Liver (tissue), 8 donors: ENCODE measurements at regions not wholly inside any gene's neighbourhood (a gene's known extent, or its start where the extent isn't known, plus 50 kb on each side); places are given as distances from the start of the nearest gene placed in this dataset.

Source experiments
- DNase-seq: peaks from one replicate; pipeline ENCODE4 v3.0.0-alpha.2; 2017; ENCODE audit warnings: low spot score
- H3K27ac ChIP-seq, 2 donors: one replicate each; pipeline ENCODE4 v1.7.0; 2013; ENCODE audit warnings: inconsistent platforms in 2 of 2, low read length in 2 of 2, control low read depth in 1 of 2, low read depth in 1 of 2, mild to moderate bottlenecking in 1 of 2
- H3K27me3 ChIP-seq, 4 donors: one replicate each; pipeline versions ENCODE4 v1.6.1 to v1.7.0; 2013; ENCODE audit warnings: low read length in 3 of 4, inconsistent platforms in 1 of 4, mild to moderate bottlenecking in 1 of 4, moderate library complexity in 1 of 4; ENCODE audit not compliant: control insufficient read depth in 4 of 4, insufficient read depth in 4 of 4
- H3K36me3 ChIP-seq, 4 donors: one replicate each; pipeline versions ENCODE4 v1.6.1 to v1.7.0; 2013; ENCODE audit warnings: low read length in 3 of 4, mild to moderate bottlenecking in 3 of 4, low read depth in 1 of 4, moderate library complexity in 1 of 4; ENCODE audit not compliant: control insufficient read depth in 4 of 4, insufficient read depth in 3 of 4
- H3K4me1 ChIP-seq, 4 donors: one replicate each; pipeline versions ENCODE4 v1.6.1 to v1.7.0; 2013; ENCODE audit warnings: low read length in 3 of 4, mild to moderate bottlenecking in 3 of 4, moderate library complexity in 1 of 4; ENCODE audit not compliant: control insufficient read depth in 4 of 4, insufficient read depth in 4 of 4
- H3K4me3 ChIP-seq, 3 donors: one replicate each; pipeline versions ENCODE4 v1.6.1 to v1.7.0; 2013; ENCODE audit warnings: low read length in 3 of 3, control low read depth in 1 of 3, low read depth in 1 of 3, mild to moderate bottlenecking in 1 of 3
- H3K9ac ChIP-seq, 2 donors: one replicate each; pipeline ENCODE4 v1.7.0; 2013; ENCODE audit warnings: low read length in 2 of 2, mild to moderate bottlenecking in 2 of 2, moderate library complexity in 2 of 2, control low read depth in 1 of 2, low read depth in 1 of 2
- H3K9me3 ChIP-seq, 4 donors: one replicate each; pipeline versions ENCODE4 v1.6.1 to v1.7.0; 2013; ENCODE audit warnings: low read length in 3 of 4; ENCODE audit not compliant: control insufficient read depth in 4 of 4
- EGR1 ChIP-seq, 2 donors: IDR thresholded peaks; 2 replicates each; pipeline ENCODE4 v1.6.1; 2016 to 2018; ENCODE audit warnings: antibody characterized with exemption in 2 of 2, low read depth in 2 of 2
- FOXA1 ChIP-seq: IDR thresholded peaks from 2 replicates; pipeline ENCODE4 v1.6.1; 2016; ENCODE audit warnings: antibody characterized with exemption
- FOXA2 ChIP-seq: IDR thresholded peaks from 2 replicates; pipeline ENCODE4 v1.6.1; 2016; ENCODE audit warnings: antibody characterized with exemption
- GABPA ChIP-seq, 2 donors: IDR thresholded peaks in 1 of 2; conservative IDR thresholded peaks in 1 of 2; 2 replicates each; pipeline ENCODE4 v1.6.1; 2016; ENCODE audit warnings: antibody characterized with exemption in 2 of 2, mild to moderate bottlenecking in 1 of 2, moderate library complexity in 1 of 2
- HNF4A ChIP-seq, 2 donors: conservative IDR thresholded peaks; 2 replicates each; pipeline ENCODE4 v1.6.1; 2016; ENCODE audit warnings: antibody characterized with exemption in 2 of 2, mild to moderate bottlenecking in 2 of 2
- HNF4G ChIP-seq: IDR thresholded peaks from 2 replicates; pipeline ENCODE4 v1.6.1; 2016; ENCODE audit warnings: antibody characterized with exemption
- JUND ChIP-seq, 2 donors: IDR thresholded peaks; 2 replicates each; pipeline ENCODE4 v1.6.1; 2016; ENCODE audit warnings: antibody characterized with exemption in 2 of 2
- NR2F2 ChIP-seq: IDR thresholded peaks from 2 replicates; pipeline ENCODE4 v1.6.1; 2016; ENCODE audit warnings: antibody characterized with exemption
- RAD21 ChIP-seq, 2 donors: IDR thresholded peaks; 2 replicates each; pipeline ENCODE4 v1.6.1; 2016; ENCODE audit warnings: antibody characterized with exemption in 2 of 2, mild to moderate bottlenecking in 2 of 2
- RXRA ChIP-seq, 2 donors: IDR thresholded peaks; 2 replicates each; pipeline ENCODE4 v1.6.1; 2017 to 2018; ENCODE audit warnings: antibody characterized with exemption in 2 of 2, mild to moderate bottlenecking in 1 of 2
- SP1 ChIP-seq: IDR thresholded peaks from 2 replicates; pipeline ENCODE4 v1.6.1; 2018; ENCODE audit warnings: antibody characterized with exemption, mild to moderate bottlenecking
- TAF1 ChIP-seq: conservative IDR thresholded peaks from 2 replicates; pipeline ENCODE4 v1.6.1; 2016; ENCODE audit warnings: antibody characterized with exemption, mild to moderate bottlenecking
- YY1 ChIP-seq: IDR thresholded peaks from 2 replicates; pipeline ENCODE4 v1.6.1; 2016; ENCODE audit warnings: antibody characterized with exemption, mild to moderate bottlenecking
- WGBS: extraction: QIAGEN DNeasy Blood & Tissue Kit; methylation state at CpG from one replicate; pipeline ENCODE4 v1.1.7; 2013; 5-methylcytosine and 5-hydroxymethylcytosine counted together
- TF ChIP-seq, protein P1 (sequence below): IDR thresholded peaks from 2 replicates; pipeline ENCODE4 v1.6.1; 2016; ENCODE audit warnings: antibody characterized with exemption
- TF ChIP-seq, protein P2 (sequence below): IDR thresholded peaks from 2 replicates; pipeline ENCODE4 v1.6.1; 2016; ENCODE audit warnings: antibody characterized with exemption
- TF ChIP-seq, protein P3 (sequence below): IDR thresholded peaks from 2 replicates; pipeline ENCODE4 v1.6.1; 2016; ENCODE audit warnings: antibody characterized with exemption
- TF ChIP-seq, protein P4 (sequence below): IDR thresholded peaks from 2 replicates; pipeline ENCODE4 v1.6.1; 2016; ENCODE audit warnings: antibody characterized with exemption, mild to moderate bottlenecking
- TF ChIP-seq, protein P5 (sequence below): fragments of 150-350 bp; IDR thresholded peaks from 2 replicates; pipeline ENCODE4 v1.5.1; 2017; ENCODE audit warnings: improper control_type of control experiment, low read depth, low read length; ENCODE audit not compliant: missing input control
- donor health status: healthy.
- donor health status: healthy.
- donor health status: healthy.
- donor health status: healthy.
- donor health status: healthy.

DNA sequence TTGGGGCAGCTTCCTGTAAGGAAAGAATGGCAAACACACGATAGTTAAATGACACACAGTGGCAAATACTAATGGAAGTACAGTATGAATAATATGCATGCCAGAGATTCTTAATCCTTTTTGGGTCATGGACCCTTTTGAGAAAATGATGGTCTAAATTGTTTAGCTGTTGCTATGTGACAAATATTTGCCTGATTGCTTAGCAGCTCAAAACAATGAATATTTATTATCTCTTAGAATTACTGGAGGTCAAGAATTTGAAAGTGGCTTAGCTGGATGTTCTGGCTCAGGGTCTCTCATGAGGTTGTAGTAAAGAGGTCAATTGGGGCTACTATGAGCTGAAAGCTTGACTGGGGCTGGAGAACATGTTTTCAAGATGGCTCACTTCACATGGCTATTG is 69.7 kb downstream of the FANCF start:
- WGBS, result 81% methylated on average over 1 of the region's 1 CpG
- no peaks in the 10 kb centered on the region for H3K27me3 ChIP-seq
- no peaks in the 10 kb centered on the region for H3K4me1 ChIP-seq
- TF ChIP-seq SP1, result no peak
- no peak for TF ChIP-seq RXRA (IDR thresholded peaks at IDR 0.05)
- TF ChIP-seq FOXA2, result no peak
- no peak for TF ChIP-seq GABPA (IDR thresholded peaks at IDR 0.05 in 1 of 2, conservative IDR thresholded peaks at IDR 0.05 in 1 of 2)
- no peak for TF ChIP-seq HNF4G
- TF ChIP-seq, protein P1, sequence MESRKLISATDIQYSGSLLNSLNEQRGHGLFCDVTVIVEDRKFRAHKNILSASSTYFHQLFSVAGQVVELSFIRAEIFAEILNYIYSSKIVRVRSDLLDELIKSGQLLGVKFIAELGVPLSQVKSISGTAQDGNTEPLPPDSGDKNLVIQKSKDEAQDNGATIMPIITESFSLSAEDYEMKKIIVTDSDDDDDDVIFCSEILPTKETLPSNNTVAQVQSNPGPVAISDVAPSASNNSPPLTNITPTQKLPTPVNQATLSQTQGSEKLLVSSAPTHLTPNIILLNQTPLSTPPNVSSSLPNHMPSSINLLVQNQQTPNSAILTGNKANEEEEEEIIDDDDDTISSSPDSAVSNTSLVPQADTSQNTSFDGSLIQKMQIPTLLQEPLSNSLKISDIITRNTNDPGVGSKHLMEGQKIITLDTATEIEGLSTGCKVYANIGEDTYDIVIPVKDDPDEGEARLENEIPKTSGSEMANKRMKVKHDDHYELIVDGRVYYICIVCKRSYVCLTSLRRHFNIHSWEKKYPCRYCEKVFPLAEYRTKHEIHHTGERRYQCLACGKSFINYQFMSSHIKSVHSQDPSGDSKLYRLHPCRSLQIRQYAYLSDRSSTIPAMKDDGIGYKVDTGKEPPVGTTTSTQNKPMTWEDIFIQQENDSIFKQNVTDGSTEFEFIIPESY, result no peak
- TF ChIP-seq, protein P2, sequence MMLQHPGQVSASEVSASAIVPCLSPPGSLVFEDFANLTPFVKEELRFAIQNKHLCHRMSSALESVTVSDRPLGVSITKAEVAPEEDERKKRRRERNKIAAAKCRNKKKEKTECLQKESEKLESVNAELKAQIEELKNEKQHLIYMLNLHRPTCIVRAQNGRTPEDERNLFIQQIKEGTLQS, result no peak
- TF ChIP-seq TAF1, result no peak
- no peak for TF ChIP-seq FOXA1
- TF ChIP-seq YY1, result no peak
- TF ChIP-seq, protein P3, sequence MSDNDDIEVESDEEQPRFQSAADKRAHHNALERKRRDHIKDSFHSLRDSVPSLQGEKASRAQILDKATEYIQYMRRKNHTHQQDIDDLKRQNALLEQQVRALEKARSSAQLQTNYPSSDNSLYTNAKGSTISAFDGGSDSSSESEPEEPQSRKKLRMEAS, result no peak
- no peak for TF ChIP-seq NR2F2
- TF ChIP-seq, protein P4, sequence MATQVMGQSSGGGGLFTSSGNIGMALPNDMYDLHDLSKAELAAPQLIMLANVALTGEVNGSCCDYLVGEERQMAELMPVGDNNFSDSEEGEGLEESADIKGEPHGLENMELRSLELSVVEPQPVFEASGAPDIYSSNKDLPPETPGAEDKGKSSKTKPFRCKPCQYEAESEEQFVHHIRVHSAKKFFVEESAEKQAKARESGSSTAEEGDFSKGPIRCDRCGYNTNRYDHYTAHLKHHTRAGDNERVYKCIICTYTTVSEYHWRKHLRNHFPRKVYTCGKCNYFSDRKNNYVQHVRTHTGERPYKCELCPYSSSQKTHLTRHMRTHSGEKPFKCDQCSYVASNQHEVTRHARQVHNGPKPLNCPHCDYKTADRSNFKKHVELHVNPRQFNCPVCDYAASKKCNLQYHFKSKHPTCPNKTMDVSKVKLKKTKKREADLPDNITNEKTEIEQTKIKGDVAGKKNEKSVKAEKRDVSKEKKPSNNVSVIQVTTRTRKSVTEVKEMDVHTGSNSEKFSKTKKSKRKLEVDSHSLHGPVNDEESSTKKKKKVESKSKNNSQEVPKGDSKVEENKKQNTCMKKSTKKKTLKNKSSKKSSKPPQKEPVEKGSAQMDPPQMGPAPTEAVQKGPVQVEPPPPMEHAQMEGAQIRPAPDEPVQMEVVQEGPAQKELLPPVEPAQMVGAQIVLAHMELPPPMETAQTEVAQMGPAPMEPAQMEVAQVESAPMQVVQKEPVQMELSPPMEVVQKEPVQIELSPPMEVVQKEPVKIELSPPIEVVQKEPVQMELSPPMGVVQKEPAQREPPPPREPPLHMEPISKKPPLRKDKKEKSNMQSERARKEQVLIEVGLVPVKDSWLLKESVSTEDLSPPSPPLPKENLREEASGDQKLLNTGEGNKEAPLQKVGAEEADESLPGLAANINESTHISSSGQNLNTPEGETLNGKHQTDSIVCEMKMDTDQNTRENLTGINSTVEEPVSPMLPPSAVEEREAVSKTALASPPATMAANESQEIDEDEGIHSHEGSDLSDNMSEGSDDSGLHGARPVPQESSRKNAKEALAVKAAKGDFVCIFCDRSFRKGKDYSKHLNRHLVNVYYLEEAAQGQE, result no peak
- TF ChIP-seq EGR1 (IDR thresholded peaks at IDR 0.05; ENCODE audit: low read depth in 2 of 2), result no peak
- TF ChIP-seq, protein P5, sequence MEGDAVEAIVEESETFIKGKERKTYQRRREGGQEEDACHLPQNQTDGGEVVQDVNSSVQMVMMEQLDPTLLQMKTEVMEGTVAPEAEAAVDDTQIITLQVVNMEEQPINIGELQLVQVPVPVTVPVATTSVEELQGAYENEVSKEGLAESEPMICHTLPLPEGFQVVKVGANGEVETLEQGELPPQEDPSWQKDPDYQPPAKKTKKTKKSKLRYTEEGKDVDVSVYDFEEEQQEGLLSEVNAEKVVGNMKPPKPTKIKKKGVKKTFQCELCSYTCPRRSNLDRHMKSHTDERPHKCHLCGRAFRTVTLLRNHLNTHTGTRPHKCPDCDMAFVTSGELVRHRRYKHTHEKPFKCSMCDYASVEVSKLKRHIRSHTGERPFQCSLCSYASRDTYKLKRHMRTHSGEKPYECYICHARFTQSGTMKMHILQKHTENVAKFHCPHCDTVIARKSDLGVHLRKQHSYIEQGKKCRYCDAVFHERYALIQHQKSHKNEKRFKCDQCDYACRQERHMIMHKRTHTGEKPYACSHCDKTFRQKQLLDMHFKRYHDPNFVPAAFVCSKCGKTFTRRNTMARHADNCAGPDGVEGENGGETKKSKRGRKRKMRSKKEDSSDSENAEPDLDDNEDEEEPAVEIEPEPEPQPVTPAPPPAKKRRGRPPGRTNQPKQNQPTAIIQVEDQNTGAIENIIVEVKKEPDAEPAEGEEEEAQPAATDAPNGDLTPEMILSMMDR, result no peak
- no peak for TF ChIP-seq HNF4A (conservative IDR thresholded peaks at IDR 0.05)
- TF ChIP-seq JUND (IDR thresholded peaks at IDR 0.05), result no peak
- TF ChIP-seq RAD21 (IDR thresholded peaks at IDR 0.05), result no peak
- H3K9me3 ChIP-seq, result no peaks in the 10 kb centered on the region
- no peak for DNase-seq
- no peak overlapping the region for H3K27ac ChIP-seq
- no peak overlapping the region for H3K4me3 ChIP-seq
- H3K9ac ChIP-seq, result no peak overlapping the region
- no peaks in the 10 kb centered on the region for H3K36me3 ChIP-seq

DNA sequence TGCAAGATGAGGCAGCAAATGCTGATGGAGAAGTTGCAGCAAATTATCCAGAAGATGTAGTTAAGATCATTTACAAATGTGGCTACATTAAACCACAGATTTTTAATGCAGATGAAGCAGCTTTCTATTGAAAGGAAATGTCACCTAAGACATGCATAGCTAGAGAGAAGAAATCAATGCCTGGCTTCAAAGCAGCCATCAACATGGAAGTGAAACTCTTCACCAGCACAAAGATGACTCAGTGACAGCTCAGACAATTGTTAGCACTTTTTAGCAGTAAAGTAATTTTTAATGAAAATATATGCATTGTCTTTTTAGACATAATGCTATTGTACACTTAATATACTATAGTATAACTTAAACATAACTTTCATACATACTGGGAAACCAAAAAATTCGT is 71.4 kb downstream of the FANCF start:
- Histone ChIP-seq H3K27ac (no peak overlapping the region), H3K27me3 (no peaks in the 10 kb centered on the region), H3K9ac (no peak overlapping the region), H3K36me3 (no peaks in the 10 kb centered on the region), H3K4me1 (no peaks in the 10 kb centered on the region), H3K4me3 (no peak overlapping the region), H3K9me3 (no peaks in the 10 kb centered on the region)
- DNase-seq, result no peak
- no peak for TF ChIP-seq HNF4G
- WGBS, result 30% methylated on average over 1 of the region's 1 CpG
